ENCODE measurements at regions not wholly inside any gene's neighbourhood (a gene's known extent, or its start where the extent isn't known, plus 50 kb on each side); places are given as distances from the start of the nearest gene placed in this dataset.
"Not testable (repeated sequence)": the region's sequence is repeated elsewhere in the genome, so short reads cannot be mapped to it uniquely, and the experiment has no call there.

DNA sequence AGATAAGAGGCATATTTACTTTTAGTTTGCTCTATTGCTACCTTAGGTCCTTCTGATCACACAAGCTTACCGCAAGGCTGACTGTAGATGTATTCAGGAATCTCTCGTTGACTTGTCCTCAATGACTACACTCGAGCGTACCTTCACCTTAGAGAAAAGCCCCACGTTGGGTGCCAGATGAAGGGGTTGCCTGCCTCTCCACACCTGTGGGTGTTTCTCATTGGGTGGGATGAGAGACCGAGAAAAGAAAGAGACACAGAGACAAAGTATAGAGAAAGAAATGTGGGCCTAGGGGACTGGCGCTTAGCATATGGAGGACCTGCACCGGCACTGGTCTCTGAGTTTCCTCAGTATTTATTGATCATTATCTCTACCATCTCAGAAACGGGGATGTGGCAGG lies 51.8 kb downstream of the ASCL4 start:
- DNase-seq, result no peak

DNA sequence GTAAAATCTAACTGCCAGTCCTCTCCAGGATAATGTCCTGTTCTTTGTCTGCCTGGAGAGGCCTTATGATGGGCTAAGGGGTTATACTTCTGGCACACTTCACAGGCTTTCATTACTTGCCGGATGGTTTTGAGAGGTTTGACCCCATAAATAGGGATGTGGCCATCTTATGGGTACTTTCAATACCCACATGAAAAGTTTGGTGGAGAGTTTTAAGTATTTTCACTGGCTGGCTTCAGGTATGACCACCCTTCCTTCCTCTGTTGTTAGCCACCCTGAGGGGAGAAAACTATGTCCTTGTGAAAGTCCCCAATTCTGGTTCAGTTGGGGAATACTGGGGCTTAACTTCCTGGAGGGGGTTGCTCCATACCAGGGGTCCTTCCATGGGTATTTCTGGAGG lies 54.8 kb downstream of the ASCL4 start:
- DNase-seq, result no peak

DNA sequence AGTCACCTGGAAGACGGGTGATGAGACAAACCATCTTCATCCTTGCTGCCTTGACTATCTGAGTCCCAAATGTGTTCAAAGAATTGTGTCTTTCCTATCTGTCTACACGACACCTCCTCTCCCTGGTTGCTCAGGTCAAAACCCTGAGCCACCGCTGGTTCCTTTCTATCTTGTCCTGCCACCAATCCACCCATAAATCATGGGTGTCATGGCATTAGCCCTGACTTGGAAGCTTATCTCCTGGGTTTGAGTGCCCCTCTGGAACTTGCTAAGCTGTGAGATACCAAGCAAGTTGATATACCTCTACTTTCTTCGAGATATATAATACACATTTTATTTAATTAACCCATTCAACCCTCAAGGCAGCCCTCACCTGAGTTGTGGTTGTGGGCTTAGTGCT lies 57.9 kb downstream of the ASCL4 start:
- no peak for DNase-seq

DNA sequence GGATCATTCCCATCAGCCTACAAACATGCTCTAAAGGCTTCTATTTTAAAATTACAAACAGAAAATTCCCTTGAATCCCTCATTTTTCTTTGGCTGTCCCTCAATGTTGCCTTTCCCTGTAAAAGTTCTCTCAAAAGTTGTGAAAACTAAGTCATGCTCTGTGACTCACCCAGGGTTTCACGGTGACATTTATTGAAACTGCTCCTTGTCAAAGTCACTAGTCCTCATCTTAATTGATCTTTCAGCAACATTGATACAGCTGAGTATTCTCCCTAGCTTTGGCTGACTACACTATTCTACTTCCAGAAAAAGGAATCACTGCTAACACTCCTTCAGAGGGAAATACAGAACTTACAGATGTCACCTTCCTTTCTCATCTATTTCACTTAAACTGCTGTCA lies 65.7 kb downstream of the ASCL4 start:
- no peak for DNase-seq

DNA sequence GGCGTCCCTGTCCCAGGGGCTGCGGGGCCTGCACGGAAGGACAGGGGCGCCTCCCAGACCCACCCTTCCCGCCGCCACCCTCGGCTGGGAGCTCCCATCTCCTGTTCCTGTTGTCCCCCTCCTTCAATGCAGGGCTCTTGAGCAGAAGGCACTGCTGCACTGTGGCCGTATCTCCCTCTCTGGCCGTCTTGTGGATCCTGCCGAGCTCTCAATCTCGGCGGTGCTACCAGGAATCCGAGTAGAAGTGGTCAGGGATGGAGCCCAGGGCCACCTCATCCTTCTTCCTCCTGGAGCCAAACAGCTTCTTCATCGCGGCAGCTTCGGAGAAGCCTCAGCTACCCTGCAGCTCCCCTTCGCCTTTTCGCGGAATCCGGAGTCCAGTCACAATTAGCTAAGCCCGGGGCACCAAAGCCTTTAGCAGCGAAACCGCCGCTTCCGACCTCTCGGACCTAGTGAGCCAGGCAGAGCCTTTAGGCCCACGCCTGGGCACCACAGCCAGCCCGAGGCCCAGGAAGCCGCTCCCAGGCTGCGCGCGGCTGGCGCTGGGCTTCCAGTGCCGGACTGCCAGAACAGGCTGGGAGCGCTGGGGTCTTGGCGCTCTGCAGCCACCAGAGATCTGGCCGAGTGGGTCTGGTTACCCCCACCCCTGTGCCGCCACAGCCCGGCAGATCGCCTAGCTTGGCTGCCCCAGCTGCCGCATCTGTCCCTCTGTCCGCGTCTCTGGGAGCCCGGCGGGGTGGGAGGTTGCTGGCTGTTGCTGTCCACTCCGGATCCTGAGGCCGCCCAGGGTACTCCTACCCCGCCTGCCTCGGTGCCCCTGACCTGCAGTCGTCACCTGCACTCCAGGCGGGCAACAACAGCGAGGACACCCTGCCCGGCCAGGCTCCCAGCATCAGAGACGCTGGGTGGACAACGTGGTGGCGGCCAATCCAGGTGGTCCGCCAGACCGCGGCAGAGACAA lies 69.1 kb downstream of the ASCL4 start:
- DNase-seq, result no peak

DNA sequence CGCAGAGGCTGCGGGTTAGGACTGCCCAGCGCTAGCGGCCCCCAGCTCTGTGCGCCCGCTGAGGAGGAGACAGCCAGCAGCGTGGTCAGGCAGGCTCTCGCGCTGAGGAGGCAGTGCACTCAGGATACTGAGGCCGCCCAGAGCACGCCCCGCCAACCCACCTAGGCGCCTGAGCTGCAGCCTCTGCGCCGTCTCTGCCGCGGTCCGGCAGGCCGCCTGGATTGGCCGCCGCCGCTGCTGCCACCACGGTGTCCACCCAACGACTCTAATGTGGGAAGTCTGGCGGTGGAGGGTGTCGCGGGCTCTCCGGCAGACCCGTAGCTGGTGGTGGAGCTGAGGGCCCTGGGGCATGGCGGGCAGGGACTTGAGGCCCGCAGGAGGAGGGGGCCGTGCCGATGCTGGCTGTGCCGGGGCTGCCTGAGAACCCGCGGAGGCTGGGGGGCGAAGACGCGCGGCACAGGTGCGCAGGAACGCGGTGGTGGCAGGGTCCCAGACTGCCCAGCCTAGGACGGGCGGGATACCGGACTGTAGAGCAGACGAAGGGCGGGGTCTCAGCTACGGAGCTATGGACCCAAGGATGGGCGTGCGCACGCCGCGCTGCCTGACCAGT lies 69.9 kb downstream of the ASCL4 start:
- DNase-seq, result no peak

DNA sequence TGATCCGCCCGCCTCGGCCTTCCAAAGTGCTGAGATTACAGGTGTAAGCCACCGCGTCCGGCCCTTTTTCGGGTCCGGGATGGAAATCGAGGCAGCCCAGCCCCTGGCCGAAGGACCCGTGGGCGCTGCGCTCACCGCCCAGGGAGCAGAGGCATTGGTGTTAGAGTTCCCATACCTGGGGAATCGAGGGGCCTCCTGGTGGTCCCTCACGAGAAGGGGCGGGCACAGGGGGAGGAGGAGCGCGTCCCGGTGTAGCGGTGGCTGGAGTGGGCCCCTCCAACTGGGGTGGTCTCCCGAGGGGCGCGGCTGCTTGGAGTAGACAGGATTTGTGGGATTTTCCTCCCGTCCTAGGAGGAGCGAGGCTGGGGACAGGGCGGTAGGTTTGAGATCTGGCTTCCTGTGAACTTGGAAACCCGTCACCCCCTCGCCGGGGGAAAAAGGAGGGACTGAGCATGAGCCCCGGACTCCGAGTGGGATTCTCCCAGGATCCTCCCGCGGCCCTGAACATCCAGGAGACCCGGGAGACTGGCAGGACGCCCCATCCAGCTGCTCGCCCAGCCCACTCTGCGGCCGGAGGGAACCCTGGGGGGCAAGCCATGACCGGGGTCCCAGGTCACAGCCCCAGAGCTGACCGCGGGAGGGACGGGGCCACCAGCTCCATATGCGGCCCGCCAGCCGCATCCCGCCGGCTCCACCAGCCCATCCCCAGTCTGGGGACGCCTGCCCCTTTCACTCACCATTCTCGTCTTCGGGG lies 70.9 kb downstream of the ASCL4 start:
- DNase-seq, result no peak

DNA sequence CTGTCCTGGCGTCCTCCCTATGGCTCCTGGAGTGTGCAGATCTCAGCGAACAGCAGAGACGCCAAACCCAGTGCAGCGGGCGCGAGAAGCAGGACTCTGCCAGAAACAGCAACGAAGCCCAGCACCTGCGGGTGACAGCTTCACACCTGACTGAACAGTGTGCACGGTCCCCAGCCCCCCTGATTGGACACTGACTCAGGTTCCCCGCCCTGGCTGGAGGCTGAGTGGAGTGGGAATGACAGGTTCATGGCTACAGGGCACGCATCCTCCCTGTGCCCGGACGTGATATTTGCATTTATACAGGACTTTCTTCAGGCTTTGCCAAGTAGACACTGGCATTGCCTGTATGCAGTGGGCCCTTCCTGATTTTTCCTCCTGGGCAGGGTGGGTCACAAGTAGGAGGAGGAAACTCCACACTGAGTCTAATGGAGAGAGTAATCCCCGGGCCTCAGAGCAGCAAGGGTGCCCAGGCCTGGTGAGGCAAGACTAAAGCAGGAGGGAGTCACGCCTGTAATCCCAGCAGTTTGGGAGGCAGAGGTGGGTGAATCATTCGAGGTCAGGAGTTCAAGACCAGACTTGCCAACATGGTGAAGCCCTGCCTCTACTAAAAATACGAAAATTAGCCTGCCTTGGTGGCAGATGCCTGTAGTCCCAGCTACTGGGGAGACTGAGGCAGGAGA lies 71.6 kb downstream of the ASCL4 start:
- DNase-seq, result no peak

DNA sequence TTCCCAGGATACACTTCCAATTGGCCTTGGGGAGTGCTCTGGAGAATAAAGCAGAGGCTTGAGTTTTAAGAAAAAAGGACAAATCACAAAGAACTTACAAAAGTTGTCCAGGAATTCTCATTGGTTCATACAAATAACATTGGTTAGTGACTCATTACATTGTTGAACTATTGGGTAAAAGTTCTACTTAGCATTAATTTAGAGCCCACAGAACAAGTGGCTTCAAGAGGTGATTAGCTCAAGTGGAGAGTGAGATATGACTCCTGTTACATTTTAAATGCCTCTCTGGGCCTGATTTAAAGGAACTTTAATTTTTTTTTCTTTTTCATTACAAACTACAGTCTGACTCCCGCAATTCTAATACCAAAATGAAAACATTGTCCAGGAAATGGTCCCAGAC lies 72.9 kb downstream of the ASCL4 start:
- DNase-seq, result no peak

DNA sequence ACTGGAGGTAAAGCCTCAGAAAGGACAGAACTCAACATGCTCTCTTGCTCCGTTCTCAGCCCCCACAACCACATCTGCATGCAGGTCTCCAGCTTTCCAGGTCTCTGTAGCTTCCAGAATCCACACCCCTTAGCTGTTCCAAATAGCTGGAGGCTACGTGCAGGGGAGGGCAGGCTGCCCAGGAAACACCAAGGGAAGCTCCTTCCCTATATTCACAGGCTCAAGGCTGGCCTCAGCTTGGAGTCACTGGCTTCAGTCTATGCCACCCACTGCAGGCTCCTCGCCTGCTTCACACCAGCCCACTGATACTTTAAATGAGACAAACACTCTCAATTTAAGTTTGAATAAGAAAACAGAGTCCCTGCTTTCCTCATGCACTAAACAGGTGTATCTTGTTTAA lies 73.3 kb downstream of the ASCL4 start:
- DNase-seq, result no peak

DNA sequence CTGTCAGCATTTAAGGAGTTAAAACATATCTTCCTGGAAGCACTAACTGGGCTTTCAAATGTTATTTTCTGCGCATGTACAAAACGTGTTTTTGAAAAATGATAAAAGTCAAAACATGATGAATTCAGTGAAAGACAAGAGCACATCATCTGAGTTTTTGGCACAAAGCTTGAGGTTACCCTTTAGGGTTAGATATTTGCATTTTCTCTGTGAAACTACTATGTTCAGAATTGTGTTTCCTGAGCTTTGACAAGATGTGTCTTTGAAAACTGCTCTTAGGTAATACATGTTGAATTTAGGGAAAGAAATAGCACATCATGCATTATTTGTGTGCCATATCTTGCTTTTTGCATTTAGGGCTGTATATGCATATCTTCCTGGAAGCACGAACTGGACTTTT lies 79.0 kb downstream of the ASCL4 start:
- DNase-seq, result no peak

DNA sequence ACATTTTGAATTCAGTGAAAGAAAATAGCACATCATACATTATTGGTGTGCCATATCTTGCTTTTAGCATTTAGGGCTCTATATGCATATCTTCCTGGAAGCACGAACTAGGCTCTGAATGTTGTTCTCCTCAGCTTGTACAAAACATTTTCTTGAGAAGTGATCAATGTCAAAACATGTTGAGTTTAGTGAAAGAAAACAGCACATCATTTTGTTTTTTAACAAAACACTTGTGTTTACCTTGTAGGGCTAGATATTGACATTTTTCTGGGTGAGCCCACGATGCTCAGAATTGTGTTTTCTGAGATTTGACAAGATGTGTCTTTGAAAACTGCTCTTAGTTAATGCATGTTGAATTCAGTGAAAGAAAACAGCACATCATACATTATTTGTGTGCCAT lies 81.0 kb downstream of the ASCL4 start:
- no peak for DNase-seq

DNA sequence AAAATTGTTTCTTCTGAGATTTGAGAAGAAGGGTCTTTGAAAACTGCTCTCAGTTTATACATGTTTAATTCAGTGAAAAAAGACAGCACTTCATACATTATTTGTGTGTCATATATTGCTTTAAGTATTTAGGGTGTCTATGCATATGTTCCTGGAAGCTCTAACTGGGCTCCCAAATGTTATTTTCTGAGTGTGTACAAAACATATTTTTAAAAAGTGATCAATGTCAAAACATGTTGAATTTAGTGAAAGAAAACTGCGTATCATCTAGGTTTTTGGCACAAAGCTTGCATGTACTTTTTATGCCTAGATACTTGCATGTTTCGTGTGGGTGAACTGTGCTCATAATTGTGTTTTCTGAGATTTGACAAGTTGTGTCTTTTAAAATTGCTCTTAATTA lies 81.6 kb downstream of the ASCL4 start:
- DNase-seq, result no peak

DNA sequence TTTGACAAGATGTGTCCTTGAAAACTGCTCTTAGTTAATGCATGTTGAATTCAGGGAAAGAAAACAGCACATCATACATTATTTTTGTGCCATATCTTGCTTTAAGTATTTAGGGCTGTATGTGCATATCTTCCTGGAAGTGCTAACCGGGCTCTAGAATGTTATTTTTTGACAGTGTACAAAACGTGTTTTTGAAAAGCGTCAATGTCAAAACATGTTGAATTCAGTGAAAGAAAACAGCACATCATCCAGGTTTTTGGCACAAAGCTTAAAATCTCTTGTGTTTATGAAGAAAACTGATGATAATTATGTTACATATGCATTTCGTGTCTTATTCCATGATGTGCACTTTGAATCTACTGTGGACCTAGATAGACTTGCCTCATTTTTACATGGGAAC lies 82.7 kb downstream of the ASCL4 start:
- DNase-seq, result no peak

DNA sequence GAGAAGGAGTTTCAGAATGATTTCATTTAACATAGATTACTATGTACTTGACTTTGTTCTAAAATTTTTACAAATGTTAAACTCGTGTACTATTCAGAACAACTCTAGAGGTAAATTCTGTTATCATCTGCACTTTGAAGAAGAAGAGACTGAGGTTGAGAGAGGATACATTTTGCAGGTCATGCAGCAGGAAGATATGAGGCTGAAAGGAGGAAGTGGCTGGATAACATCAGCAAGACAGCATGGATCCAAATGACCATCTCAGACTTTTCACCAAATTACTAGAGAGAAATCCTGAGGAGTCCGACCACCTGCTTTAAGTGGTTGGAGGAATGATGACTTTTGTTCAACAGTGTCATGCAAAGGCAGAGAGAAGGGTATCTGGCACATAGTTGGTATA lies 84.9 kb downstream of the ASCL4 start:
- DNase-seq, result no peak

DNA sequence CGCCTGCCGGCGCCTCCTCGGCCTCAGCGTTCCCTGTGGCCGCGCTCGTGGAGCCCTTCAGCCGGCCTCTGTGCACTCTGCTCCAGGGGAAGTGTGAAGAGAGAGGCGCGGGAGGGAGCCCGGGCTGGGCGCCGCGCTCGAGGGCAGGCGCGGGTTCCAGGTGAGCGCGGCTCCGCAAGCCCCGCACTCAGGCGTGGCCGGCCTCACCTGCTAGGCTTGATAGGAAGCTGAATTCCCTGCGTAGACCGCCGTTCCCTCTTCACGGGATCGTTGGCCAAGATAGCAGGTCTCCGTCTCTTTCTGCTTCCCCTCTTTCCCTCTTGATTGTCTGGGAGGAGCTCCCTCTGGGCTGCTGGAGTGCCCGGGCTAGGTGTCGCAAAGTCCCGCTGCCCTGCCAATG lies 89.7 kb downstream of the ASCL4 start:
- DNase-seq, result no peak

DNA sequence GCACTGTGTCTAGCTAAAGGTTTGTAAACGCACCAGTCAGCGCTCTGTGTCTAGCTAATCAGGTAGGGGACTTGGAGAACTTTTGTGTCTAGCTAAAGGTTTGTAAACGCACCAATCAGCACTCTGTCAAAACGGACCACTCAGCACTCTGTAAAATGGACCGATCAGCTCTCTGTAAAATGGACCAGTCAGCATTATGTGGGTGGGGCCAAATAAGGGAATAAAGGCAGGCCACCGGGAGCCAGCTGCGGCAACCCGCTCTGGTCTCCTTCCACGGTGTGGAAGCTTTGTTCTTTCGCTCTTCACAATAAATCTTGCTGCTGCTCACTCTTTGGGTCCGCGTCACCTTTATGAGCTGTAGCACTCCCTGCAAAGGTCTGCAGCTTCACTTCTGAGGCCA lies 90.2 kb downstream of the ASCL4 start:
- DNase-seq, result not testable (repeated sequence)

DNA sequence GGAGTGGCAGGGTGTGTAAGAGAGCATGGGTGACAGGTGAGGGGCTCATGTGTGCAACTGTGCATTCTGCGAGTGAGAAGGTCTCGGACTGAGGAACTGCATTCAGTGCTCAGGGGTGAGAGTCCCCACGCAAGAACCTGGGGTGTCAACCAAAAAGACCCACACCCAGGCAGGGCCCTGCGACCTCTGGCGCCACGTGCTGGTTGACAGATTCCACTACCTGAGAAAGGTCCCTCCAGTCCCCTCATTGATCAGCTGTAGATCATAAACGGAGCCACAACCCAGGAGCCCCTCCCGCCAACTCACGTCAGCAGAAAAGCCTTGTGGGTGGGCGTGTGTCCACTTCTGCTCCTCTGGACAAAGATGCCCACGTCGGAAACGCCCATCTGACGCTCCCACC lies 98.7 kb downstream of the ASCL4 start:
- no peak for DNase-seq

DNA sequence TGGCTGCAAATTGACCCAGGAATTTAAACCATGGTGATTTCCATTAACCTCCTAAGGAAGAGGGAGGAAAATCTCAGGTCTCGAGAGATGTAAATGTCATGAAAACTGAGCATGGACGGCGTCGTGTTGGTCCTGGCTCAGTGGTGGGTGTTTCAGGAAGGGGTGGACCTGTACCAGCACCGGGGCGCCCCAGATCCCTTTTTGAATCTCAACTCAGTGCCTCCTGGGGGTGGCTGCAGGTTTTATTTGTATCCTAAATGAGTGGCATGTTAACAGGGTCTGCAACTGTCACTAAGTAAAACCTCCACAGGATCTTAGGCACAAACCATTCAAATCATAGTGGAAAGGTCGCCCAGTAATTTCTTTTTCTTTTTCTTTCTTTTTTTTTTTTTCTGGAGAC lies 101.3 kb downstream of the ASCL4 start:
- no peak for DNase-seq

DNA sequence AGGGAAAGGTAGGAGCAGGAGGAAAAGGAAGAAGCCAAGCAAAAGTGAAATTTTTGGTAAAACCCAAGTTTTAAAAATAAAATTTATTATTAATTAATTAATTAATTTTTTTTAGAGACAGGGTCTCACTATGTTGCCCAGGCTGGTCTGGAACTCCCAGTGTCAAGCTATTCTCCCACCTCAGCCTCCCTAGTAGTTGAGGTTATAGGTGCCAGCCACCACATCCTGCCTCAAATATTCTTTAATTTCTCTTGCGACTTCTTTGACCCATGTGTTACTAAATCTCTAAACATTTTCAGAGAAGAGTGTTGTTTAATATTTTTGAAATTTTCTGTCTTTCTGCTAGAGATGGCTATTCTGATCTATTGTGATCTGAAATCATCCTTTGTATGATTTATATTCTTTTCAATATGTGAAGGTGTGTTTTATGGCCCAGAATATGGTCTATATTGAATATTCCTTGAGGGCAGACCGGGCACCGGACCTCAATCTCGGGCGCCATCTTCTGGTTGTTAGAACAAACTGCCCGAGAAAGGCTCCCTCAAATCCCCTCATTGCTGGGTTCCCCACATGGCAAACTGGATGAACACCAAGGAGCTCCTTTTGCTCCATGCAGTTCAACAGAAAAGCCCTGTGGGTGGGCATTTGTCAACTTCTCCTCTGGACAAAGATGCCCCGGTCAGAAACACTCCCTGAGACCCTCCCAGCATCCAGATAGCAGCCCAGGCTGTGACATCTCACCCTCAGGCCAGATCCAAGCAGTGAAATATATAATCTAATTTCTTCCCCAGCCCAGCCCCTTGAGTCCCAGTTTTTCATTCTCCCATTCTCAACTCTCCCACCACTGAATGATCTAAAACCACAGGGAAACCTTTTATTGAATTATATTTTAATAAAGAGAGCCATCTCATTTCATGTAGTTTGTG lies 110.5 kb downstream of the ASCL4 start:
- DNase-seq, result peak; percentile 45 to 47

DNA sequence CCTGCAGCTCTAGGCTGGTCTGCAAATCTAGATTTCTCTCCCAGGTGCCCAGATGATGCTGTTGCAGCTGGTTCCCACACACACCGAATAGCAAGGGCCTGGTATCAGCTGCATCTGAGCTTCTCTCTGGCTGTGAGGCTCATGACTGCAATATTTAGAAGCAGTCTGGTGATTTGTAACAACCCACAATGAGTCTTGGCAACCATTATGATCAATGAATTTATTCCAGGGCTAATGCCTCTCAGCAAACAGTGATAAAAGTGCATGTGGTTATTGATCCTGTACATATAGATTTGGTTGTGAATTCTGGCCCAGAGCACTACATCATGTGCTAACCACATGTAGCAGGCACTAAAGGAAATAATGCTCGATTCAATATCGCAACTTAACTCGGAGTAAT lies 114.3 kb downstream of the ASCL4 start:
- DNase-seq, result no peak

DNA sequence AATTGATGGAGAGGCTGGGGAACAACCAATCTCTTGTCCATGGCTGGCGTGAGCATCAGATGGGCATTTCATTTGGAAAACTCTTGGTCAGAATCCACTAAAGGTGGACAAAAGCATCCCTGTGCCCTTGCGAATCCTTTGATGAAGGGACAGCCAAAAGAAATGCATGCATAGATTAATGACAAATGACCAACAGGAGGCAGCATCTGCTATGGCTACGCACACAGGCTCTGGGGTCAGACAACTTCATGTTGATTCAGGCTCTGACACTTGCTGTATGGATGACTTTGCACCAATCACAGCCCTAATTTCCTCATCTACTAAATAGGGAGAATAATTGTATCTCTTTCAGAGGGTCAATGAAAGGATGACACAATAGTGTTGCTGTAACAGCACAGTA lies 117.5 kb downstream of the ASCL4 start:
- DNase-seq, result no peak

All from CD4-positive, alpha-beta T cell treated with Interleukin-1 beta for 1 hour (primary cell).